CD4-positive, alpha-beta T cell (primary cell): ENCODE measurements at regions not wholly inside any gene's neighbourhood (a gene's known extent, or its start where the extent isn't known, plus 50 kb on each side); places are given as distances from the start of the nearest gene placed in this dataset.

Experiments used
- ATAC-seq: fragments of 200-7000 bp; cut with Tn5 transposase; one replicate; pipeline ENCODE4 v1.10.0; 2022; ENCODE audit warnings: mild to moderate bottlenecking; ENCODE audit not compliant: poor library complexity
- CTCF ChIA-PET: fragments of 350-600 bp; sonication (Branson Sonifier 250); formaldehyde crosslinking; loops from one replicate; lab custom pipeline; 2021; ENCODE audit warnings: antibody characterized with exemption, inconsistent platforms; lab: Charles Lee
- POLR2A ChIA-PET: fragments of 350-600 bp; sonication (Branson Sonifier 250); formaldehyde crosslinking; loops from one replicate; lab custom pipeline; 2021; ENCODE audit warnings: antibody characterized with exemption, inconsistent platforms; lab: Charles Lee
- DNase-seq, 14 experiments: peaks; one replicate each; pipeline ENCODE4 v3.0.0-alpha.2; 2013 to 2020; ENCODE audit warnings: mixed read lengths in 2 of 14
- H3K27ac ChIP-seq, 2 donors: one replicate each; pipeline versions ENCODE4 v1.5.1 to v1.7.0; 2013; ENCODE audit warnings: low read length in 2 of 2, low read depth in 1 of 2, mild to moderate bottlenecking in 1 of 2
- H3K27me3 ChIP-seq, 2 experiments: 1 replicate in 1 of 2; 2 replicates in 1 of 2; pipeline versions ENCODE4 v1.6.1 to v1.7.0; 2013; ENCODE audit warnings: low read length in 2 of 2, control low read depth in 1 of 2, mild to moderate bottlenecking in 1 of 2, moderate library complexity in 1 of 2; ENCODE audit not compliant: insufficient read depth in 2 of 2, control insufficient read depth in 1 of 2
- H3K36me3 ChIP-seq: one replicate; pipeline ENCODE4 v1.6.1; 2013; ENCODE audit warnings: low read length, control low read depth; ENCODE audit not compliant: insufficient read depth
- H3K4me1 ChIP-seq: one replicate; pipeline ENCODE4 v1.6.1; 2013; ENCODE audit warnings: low read length, control low read depth; ENCODE audit not compliant: insufficient read depth
- H3K4me3 ChIP-seq: one replicate; pipeline ENCODE4 v1.5.1; 2013; ENCODE audit warnings: mild to moderate bottlenecking, low read length, moderate library complexity
- H3K9me3 ChIP-seq, 2 experiments: 1 replicate in 1 of 2; 2 replicates in 1 of 2; pipeline versions ENCODE4 v1.6.1 to v1.7.0; 2013; ENCODE audit warnings: low read length in 2 of 2, mild to moderate bottlenecking in 2 of 2, control low read depth in 1 of 2, moderate library complexity in 1 of 2; ENCODE audit not compliant: control insufficient read depth in 1 of 2, insufficient read depth in 1 of 2
- H3K27ac Mint-ChIP-seq: one replicate; pipeline ENCODE4 v1.8.0; 2020; ENCODE audit warnings: mixed read lengths
- H3K27me3 Mint-ChIP-seq: one replicate; pipeline ENCODE4 v1.8.0; 2021; ENCODE audit warnings: mixed read lengths
- H3K36me3 Mint-ChIP-seq: one replicate; pipeline ENCODE4 v1.8.0; 2021; ENCODE audit warnings: low read depth, mixed read lengths
- H3K4me1 Mint-ChIP-seq: one replicate; pipeline ENCODE4 v1.8.0; 2021; ENCODE audit warnings: low read depth, mixed read lengths
- H3K4me3 Mint-ChIP-seq: one replicate; pipeline ENCODE4 v1.8.0; 2020; ENCODE audit warnings: mild to moderate bottlenecking, mixed read lengths
- H3K9me3 Mint-ChIP-seq: one replicate; pipeline ENCODE4 v1.8.0; 2020; ENCODE audit warnings: mixed read lengths
- intact Hi-C, 2 experiments: fragments of 100-400 bp; cut with DNase I in 1 of 2; cut with micrococcal nuclease in 1 of 2; formaldehyde crosslinking; loops; one replicate each; pipeline versions ENCODE4 v1.15.1 to v1.9.0; 2023 to 2025; cut with DNase I, micrococcal nuclease
- TF ChIP-seq, protein P1 (sequence below): fragments of 200-600 bp; IDR thresholded peaks from one replicate; pipeline ENCODE4 v1.8.0; 2022; ENCODE audit warnings: antibody characterized with exemption, mild to moderate bottlenecking

DNA sequence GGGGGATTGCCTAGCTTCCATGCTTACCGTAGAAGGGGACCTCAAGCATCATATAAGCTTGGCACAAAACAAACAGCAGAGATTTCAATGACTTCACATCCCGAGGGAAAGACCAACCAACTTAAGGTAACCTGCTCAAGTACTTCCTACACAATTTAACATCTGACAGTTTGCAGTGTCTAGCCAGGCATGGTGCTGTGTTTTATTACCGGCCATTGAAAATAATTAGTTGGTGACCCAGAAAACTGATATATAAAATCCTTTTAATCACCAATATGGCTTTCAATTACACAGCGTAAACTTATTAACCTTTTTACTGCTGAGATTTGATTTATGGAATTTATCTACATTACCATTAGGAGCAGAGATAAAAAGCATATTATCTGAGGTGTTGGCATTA, 268.3 kb downstream of the ARRDC4 start:
- H3K4me1 Mint-ChIP-seq = no peaks in the 10 kb centered on the region
- H3K9me3 Mint-ChIP-seq = no peaks in the 10 kb centered on the region
- no peaks in the 10 kb centered on the region for H3K36me3 Mint-ChIP-seq
- peaks cover 4% of the 10 kb centered on the region for H3K27me3 Mint-ChIP-seq
- no peak overlapping the region for H3K27ac Mint-ChIP-seq
- Histone ChIP-seq H3K4me3 (no peak overlapping the region), H3K4me1 (no peaks in the 10 kb centered on the region), H3K27ac (no peak overlapping the region), H3K27me3 (peaks cover 0 to 4% of the 10 kb centered on the region in 2 experiments), H3K9me3 (peaks cover 0 to 6% of the 10 kb centered on the region in 2 experiments), H3K36me3 (no peaks in the 10 kb centered on the region)
- CTCF ChIA-PET = interaction anchor here (0.5 kb wide), 1 partner anchor 30 kb away, joined by 3 read pairs; no protein-coding TSS in a partner anchor
- no peak for ATAC-seq
- intact Hi-C loops = no loop called here
- no peak overlapping the region for H3K4me3 Mint-ChIP-seq
- TF ChIP-seq, protein P1, sequence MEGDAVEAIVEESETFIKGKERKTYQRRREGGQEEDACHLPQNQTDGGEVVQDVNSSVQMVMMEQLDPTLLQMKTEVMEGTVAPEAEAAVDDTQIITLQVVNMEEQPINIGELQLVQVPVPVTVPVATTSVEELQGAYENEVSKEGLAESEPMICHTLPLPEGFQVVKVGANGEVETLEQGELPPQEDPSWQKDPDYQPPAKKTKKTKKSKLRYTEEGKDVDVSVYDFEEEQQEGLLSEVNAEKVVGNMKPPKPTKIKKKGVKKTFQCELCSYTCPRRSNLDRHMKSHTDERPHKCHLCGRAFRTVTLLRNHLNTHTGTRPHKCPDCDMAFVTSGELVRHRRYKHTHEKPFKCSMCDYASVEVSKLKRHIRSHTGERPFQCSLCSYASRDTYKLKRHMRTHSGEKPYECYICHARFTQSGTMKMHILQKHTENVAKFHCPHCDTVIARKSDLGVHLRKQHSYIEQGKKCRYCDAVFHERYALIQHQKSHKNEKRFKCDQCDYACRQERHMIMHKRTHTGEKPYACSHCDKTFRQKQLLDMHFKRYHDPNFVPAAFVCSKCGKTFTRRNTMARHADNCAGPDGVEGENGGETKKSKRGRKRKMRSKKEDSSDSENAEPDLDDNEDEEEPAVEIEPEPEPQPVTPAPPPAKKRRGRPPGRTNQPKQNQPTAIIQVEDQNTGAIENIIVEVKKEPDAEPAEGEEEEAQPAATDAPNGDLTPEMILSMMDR = no peak
- POLR2A ChIA-PET = interaction anchor here (0.6 kb wide), 1 partner anchor 313 kb away, joined by 8 read pairs; no protein-coding TSS in a partner anchor
- no peak for DNase-seq

DNA sequence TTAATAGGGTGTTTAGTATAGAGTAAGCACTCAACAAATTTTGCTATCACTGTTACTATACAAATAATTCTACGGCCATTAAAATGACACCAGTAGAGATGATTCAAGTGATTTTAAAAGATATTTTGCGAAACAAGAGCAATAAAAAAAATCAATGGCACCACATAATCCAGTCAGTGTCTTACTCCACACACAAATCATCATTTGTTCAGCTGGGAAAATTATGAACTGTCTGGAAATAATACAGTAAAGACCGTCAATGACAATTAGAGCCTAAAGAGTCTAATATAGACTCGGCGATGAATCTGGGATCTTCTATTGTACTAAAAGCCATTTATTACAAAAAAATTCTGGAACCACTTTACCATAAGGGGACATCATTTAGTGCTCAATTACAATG, 270.5 kb downstream of the ARRDC4 start:
- CTCF ChIA-PET = no interaction called here

DNA sequence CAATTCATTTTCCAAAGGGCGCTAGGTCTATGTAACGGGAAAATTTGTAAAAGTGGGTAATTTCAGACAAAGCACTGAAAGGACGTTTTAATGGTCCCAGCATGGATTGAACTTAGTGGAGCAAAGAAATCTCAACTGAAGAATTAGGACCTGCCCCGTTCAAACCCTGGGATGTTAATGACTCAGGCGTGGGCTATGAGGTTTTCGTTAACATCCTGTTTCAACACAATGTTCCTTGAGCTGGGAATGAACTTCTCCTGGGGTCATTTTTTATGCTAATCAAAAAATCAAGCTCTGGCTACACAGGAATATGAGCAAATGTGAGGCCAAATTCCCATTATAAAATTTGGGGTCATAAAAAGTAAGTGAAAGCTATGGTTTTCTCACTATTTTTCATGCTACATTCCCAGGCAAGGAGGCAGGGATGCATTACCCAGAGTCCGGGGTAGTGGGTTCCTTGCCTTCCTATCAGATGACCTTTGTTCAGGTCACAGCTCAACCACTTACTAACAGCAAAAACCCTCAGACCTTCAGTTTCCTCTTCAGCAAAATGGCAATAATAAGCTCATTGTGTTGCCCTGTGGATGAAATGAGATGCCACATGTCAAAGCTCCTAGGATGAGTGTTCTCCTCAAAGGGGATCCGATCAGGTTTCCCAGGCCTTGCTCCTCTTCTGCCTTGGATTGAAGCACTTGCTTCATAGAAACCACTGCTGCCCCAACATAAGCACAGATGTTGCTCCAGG, 271.4 kb downstream of the ARRDC4 start:
- Histone ChIP-seq H3K9me3 (peaks cover 0 to 6% of the 10 kb centered on the region in 2 experiments), H3K36me3 (no peaks in the 10 kb centered on the region), H3K27ac (no peak overlapping the region), H3K4me3 (no peak overlapping the region), H3K27me3 (peaks cover 0 to 4% of the 10 kb centered on the region in 2 experiments), H3K4me1 (no peaks in the 10 kb centered on the region)
- DNase-seq = no peak
- intact Hi-C loops = no loop called here
- H3K36me3 Mint-ChIP-seq = no peaks in the 10 kb centered on the region
- ChIA-PET CTCF (no interaction called here), POLR2A (no interaction called here)
- H3K27ac Mint-ChIP-seq = no peak overlapping the region
- ATAC-seq = no peak
- H3K27me3 Mint-ChIP-seq = peaks cover under 1% of the 10 kb centered on the region
- H3K4me1 Mint-ChIP-seq = no peaks in the 10 kb centered on the region
- no peaks in the 10 kb centered on the region for H3K9me3 Mint-ChIP-seq
- TF ChIP-seq, protein P1 = no peak
- H3K4me3 Mint-ChIP-seq = no peak overlapping the region

More for the DNA sequence above, 270.5 kb downstream of the ARRDC4 start:
- intact Hi-C loops = no loop called here
- H3K4me3 Mint-ChIP-seq = no peak overlapping the region
- H3K36me3 Mint-ChIP-seq = no peaks in the 10 kb centered on the region
- DNase-seq (no peak), ATAC-seq (no peak)
- H3K4me1 ChIP-seq = no peaks in the 10 kb centered on the region
- H3K27me3 ChIP-seq = peaks cover 0 to 4% of the 10 kb centered on the region in 2 experiments
- peaks cover 4% of the 10 kb centered on the region for H3K27me3 Mint-ChIP-seq
- peaks cover 0 to 6% of the 10 kb centered on the region in 2 experiments for H3K9me3 ChIP-seq
- no peaks in the 10 kb centered on the region for H3K9me3 Mint-ChIP-seq
- TF ChIP-seq, protein P1 = no peak
- no peak overlapping the region for H3K4me3 ChIP-seq
- H3K27ac Mint-ChIP-seq = no peak overlapping the region
- no peaks in the 10 kb centered on the region for H3K4me1 Mint-ChIP-seq
- H3K27ac ChIP-seq = no peak overlapping the region
- POLR2A ChIA-PET = no interaction called here
- no peaks in the 10 kb centered on the region for H3K36me3 ChIP-seq
